MCF 10A (cell line): ENCODE measurements at regions not wholly inside any gene's neighbourhood (a gene's known extent, or its start where the extent isn't known, plus 50 kb on each side); places are given as distances from the start of the nearest gene placed in this dataset.
A peak's percentile ranks its signal among the peaks of the same experiment; 100 is the strongest.

ENCODE experiments used
- BruUV-seq: library from RNA; stranded (reverse); fragments of 400-500 nt; replicated peaks from 2 replicates; lab custom pipeline; 2021; lab: Mats Ljungman, UMichigan
- CTCF ChIA-PET: fragments of 300-600 bp; sonication (Branson Sonifier 250); formaldehyde crosslinking; extraction: SDS; loops from one replicate; lab custom pipeline; 2021; ENCODE audit warnings: antibody characterized with exemption, inconsistent platforms; lab: Yijun Ruan, JAX
- POLR2A ChIA-PET: fragments of 300-600, 350-650 bp; sonication (Branson Sonifier 250); formaldehyde crosslinking; extraction: SDS; loops from one replicate; lab custom pipeline; 2020; ENCODE audit warnings: antibody characterized with exemption, inconsistent platforms; lab: Yijun Ruan, JAX
- DNase-seq: peaks from one replicate; pipeline ENCODE4 v3.0.0-alpha.2; 2018; ENCODE audit not compliant: unreplicated experiment
- H3K27ac Mint-ChIP-seq: one replicate; pipeline ENCODE4 v1.8.0; 2022; ENCODE audit warnings: mild to moderate bottlenecking, low read depth, mixed read lengths; ENCODE audit not compliant: unreplicated experiment
- H3K27me3 Mint-ChIP-seq: one replicate; pipeline ENCODE4 v1.8.0; 2022; ENCODE audit warnings: mixed read lengths; ENCODE audit not compliant: insufficient read depth, unreplicated experiment
- H3K36me3 Mint-ChIP-seq: one replicate; pipeline ENCODE4 v1.8.0; 2022; ENCODE audit warnings: mild to moderate bottlenecking, moderate library complexity, mixed read lengths; ENCODE audit not compliant: insufficient read depth, unreplicated experiment
- H3K4me1 Mint-ChIP-seq: one replicate; pipeline ENCODE4 v1.8.0; 2022; ENCODE audit warnings: mixed read lengths; ENCODE audit not compliant: insufficient read depth, unreplicated experiment
- H3K4me3 Mint-ChIP-seq: one replicate; pipeline ENCODE4 v1.8.0; 2022; ENCODE audit warnings: mild to moderate bottlenecking, moderate library complexity, mixed read lengths; ENCODE audit not compliant: unreplicated experiment
- H3K9me3 Mint-ChIP-seq: one replicate; pipeline ENCODE4 v1.8.0; 2022; ENCODE audit warnings: mixed read lengths; ENCODE audit not compliant: unreplicated experiment
- CTCF ChIP-seq: fragments of 200-600 bp; IDR thresholded peaks from one replicate; pipeline ENCODE4 v1.8.0; 2022; ENCODE audit warnings: antibody characterized with exemption, mild to moderate bottlenecking; ENCODE audit not compliant: unreplicated experiment
- intact Hi-C: fragments of 100-400 bp; cut with micrococcal nuclease; formaldehyde crosslinking; loops from 2 replicates; pipeline ENCODE4 v1.14.1; 2022

- Mint-ChIP-seq H3K4me3 (no peak overlapping the region), H3K4me1 (peaks cover 18% of the 10 kb centered on the region), H3K9me3 (no peaks in the 10 kb centered on the region), H3K27me3 (no peaks in the 10 kb centered on the region), H3K27ac (no peak overlapping the region), H3K36me3 (no peaks in the 10 kb centered on the region)
- POLR2A ChIA-PET, result no interaction called here
- no TSS peak for BruUV-seq
- no peak for TF ChIP-seq CTCF
- no peak for DNase-seq
- intact Hi-C loops, result no loop called here
- CTCF ChIA-PET, result no interaction called here
Measured at GRCh38 chr3:7982126-7982525, 519.5 kb upstream of the LMCD1 start.

- ChIA-PET POLR2A (no interaction called here), CTCF (interaction anchor here (1.8 kb wide), 1 partner anchor 8 kb away, joined by 4 read pairs; no protein-coding TSS in a partner anchor)
- no peak for TF ChIP-seq CTCF
- peak; percentile 5 for DNase-seq
- H3K36me3 Mint-ChIP-seq, result no peaks in the 10 kb centered on the region
- H3K4me3 Mint-ChIP-seq, result no peak overlapping the region
- BruUV-seq, result no TSS peak
- no peaks in the 10 kb centered on the region for H3K27me3 Mint-ChIP-seq
- H3K27ac Mint-ChIP-seq, result no peak overlapping the region
- intact Hi-C loops, result no loop called here
- H3K4me1 Mint-ChIP-seq, result peaks cover 9% of the 10 kb centered on the region
- no peaks in the 10 kb centered on the region for H3K9me3 Mint-ChIP-seq
Measured at GRCh38 chr3:7999384-7999783, 502.2 kb upstream of the LMCD1 start.

GRCh38 chr3:8001307-8001706 is 500.3 kb upstream of the LMCD1 start:
- DNase-seq, result no peak
- no peak for TF ChIP-seq CTCF
- Mint-ChIP-seq H3K36me3 (no peaks in the 10 kb centered on the region), H3K4me1 (peaks cover 9% of the 10 kb centered on the region), H3K27me3 (no peaks in the 10 kb centered on the region), H3K9me3 (no peaks in the 10 kb centered on the region), H3K27ac (no peak overlapping the region), H3K4me3 (no peak overlapping the region)
- intact Hi-C loops, result no loop called here
- POLR2A ChIA-PET, result no interaction called here
- BruUV-seq, result no TSS peak
- CTCF ChIA-PET, result no interaction called here

GRCh38 chr3:8001712-8002111 is 499.9 kb upstream of the LMCD1 start:
- CTCF ChIA-PET, result no interaction called here
- no TSS peak for BruUV-seq
- no peak for TF ChIP-seq CTCF
- Mint-ChIP-seq H3K27ac (no peak overlapping the region), H3K27me3 (no peaks in the 10 kb centered on the region), H3K4me3 (no peak overlapping the region), H3K36me3 (no peaks in the 10 kb centered on the region), H3K4me1 (peaks cover 9% of the 10 kb centered on the region), H3K9me3 (no peaks in the 10 kb centered on the region)
- no peak for DNase-seq
- POLR2A ChIA-PET, result no interaction called here
- intact Hi-C loops, result no loop called here
